Smooth muscle cell (in vitro differentiated cells): ENCODE measurements at regions not wholly inside any gene's neighbourhood (a gene's known extent, or its start where the extent isn't known, plus 50 kb on each side); places are given as distances from the start of the nearest gene placed in this dataset.

Source experiments
- DNase-seq: peaks from one replicate; lab custom pipeline; 2025; ENCODE audit not compliant: unreplicated experiment; lab: John Stamatoyannopoulos, UW
- H2AFZ ChIP-seq: fragments of 200-600 bp; sonication (generic); 2 replicates; pipeline ENCODE4 v1.6.0; 2016; ENCODE audit warnings: antibody characterized with exemption, low read depth, mild to moderate bottlenecking
- H3F3A ChIP-seq: fragments of 200-600 bp; sonication (generic); 2 replicates; pipeline ENCODE4 v1.6.0; 2017; ENCODE audit warnings: antibody characterized with exemption, low read depth
- H3K27ac ChIP-seq: fragments of 200-600 bp; sonication (generic); 2 replicates; pipeline ENCODE4 v1.5.1; 2016; ENCODE audit warnings: low read depth, mild to moderate bottlenecking
- H3K27me3 ChIP-seq: fragments of 200-600 bp; sonication (generic); 2 replicates; pipeline ENCODE4 v1.6.1; 2016; ENCODE audit warnings: low read depth, mild to moderate bottlenecking
- H3K36me3 ChIP-seq: fragments of 200-600 bp; sonication (generic); 2 replicates; pipeline ENCODE4 v1.5.1; 2016; ENCODE audit warnings: low read depth
- H3K4me1 ChIP-seq: fragments of 200-600 bp; sonication (generic); 2 replicates; pipeline ENCODE4 v1.5.1; 2016; ENCODE audit warnings: low read depth
- H3K4me2 ChIP-seq: fragments of 200-600 bp; sonication (generic); 2 replicates; pipeline ENCODE4 v1.6.0; 2016; ENCODE audit warnings: mild to moderate bottlenecking
- H3K4me3 ChIP-seq: fragments of 200-600 bp; sonication (generic); 2 replicates; pipeline ENCODE4 v1.5.1; 2016; ENCODE audit warnings: mild to moderate bottlenecking
- H3K79me2 ChIP-seq: fragments of 200-600 bp; sonication (generic); 2 replicates; pipeline ENCODE4 v1.6.0; 2016; ENCODE audit warnings: low read depth, mild to moderate bottlenecking
- H3K9ac ChIP-seq: fragments of 200-600 bp; sonication (generic); 2 replicates; pipeline ENCODE4 v1.6.0; 2016; ENCODE audit warnings: low read depth
- H3K9me3 ChIP-seq: fragments of 200-600 bp; sonication (generic); replicated peaks from 2 replicates; pipeline ENCODE4 v1.5.1; 2016; ENCODE audit warnings: low read depth
- H4K20me1 ChIP-seq: fragments of 200-600 bp; sonication (generic); 2 replicates; pipeline ENCODE4 v1.6.0; 2016; ENCODE audit warnings: low read depth
- WGBS: methylation state at CpG from one replicate; pipeline ENCODE4 v1.1.7; 2016; ENCODE audit warnings: low lambda C conversion rate; 5-methylcytosine and 5-hydroxymethylcytosine counted together
- TF ChIP-seq, protein P1 (sequence below): fragments of 200-600 bp; sonication (generic); IDR thresholded peaks from 2 replicates; pipeline ENCODE4 v1.5.1; 2017; ENCODE audit warnings: borderline replicate concordance, mild to moderate bottlenecking, antibody characterized with exemption; ENCODE audit not compliant: insufficient read depth, poor library complexity, severe bottlenecking

GRCh38 chr18:45174629-45175136 lies 440.6 kb upstream of the SLC14A2 start:
- Histone ChIP-seq H3K4me3 (no peak overlapping the region), H2AFZ (no peak overlapping the region), H3K79me2 (no peaks in the 10 kb centered on the region), H3K9ac (no peak overlapping the region), H4K20me1 (no peaks in the 10 kb centered on the region), H3K27me3 (no peaks in the 10 kb centered on the region), H3K36me3 (no peaks in the 10 kb centered on the region), H3K27ac (no peak overlapping the region), H3F3A (no peaks in the 10 kb centered on the region), H3K4me2 (no peak overlapping the region), H3K4me1 (no peaks in the 10 kb centered on the region), H3K9me3 (no peaks in the 10 kb centered on the region)
- TF ChIP-seq, protein P1, sequence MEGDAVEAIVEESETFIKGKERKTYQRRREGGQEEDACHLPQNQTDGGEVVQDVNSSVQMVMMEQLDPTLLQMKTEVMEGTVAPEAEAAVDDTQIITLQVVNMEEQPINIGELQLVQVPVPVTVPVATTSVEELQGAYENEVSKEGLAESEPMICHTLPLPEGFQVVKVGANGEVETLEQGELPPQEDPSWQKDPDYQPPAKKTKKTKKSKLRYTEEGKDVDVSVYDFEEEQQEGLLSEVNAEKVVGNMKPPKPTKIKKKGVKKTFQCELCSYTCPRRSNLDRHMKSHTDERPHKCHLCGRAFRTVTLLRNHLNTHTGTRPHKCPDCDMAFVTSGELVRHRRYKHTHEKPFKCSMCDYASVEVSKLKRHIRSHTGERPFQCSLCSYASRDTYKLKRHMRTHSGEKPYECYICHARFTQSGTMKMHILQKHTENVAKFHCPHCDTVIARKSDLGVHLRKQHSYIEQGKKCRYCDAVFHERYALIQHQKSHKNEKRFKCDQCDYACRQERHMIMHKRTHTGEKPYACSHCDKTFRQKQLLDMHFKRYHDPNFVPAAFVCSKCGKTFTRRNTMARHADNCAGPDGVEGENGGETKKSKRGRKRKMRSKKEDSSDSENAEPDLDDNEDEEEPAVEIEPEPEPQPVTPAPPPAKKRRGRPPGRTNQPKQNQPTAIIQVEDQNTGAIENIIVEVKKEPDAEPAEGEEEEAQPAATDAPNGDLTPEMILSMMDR: no peak
- no peak for DNase-seq
- WGBS: 95% methylated on average over 3 of the region's 3 CpGs

DNA sequence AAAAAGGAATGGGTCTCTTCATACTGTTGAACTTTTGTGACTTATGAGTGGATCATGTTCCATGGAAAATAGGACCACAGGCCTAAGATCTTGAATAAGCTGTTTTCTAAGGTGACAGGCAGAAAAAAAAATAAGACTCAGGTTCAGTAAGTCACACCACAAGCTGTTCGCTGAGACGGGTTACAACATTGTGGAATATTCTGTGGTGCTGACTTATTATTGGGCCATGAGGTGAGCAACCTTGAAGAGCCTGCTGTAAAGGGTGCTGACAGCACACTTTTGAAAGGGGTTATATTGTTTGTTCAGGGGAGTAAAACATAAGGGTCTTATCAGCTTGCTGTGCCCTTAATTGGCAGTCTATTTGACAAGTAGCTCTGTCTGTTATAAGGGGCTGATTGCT lies 439.8 kb upstream of the SLC14A2 start:
- TF ChIP-seq, protein P1: no peak
- no peaks in the 10 kb centered on the region for H3K27me3 ChIP-seq
- 89% methylated on average over 2 of the region's 2 CpGs for WGBS
- H3K4me3 ChIP-seq: no peak overlapping the region
- H3K79me2 ChIP-seq: no peaks in the 10 kb centered on the region
- H3F3A ChIP-seq: no peaks in the 10 kb centered on the region
- no peaks in the 10 kb centered on the region for H3K4me1 ChIP-seq
- no peak for DNase-seq
- no peaks in the 10 kb centered on the region for H3K36me3 ChIP-seq
- H4K20me1 ChIP-seq: no peaks in the 10 kb centered on the region
- no peak overlapping the region for H2AFZ ChIP-seq
- no peaks in the 10 kb centered on the region for H3K9me3 ChIP-seq
- H3K27ac ChIP-seq: no peak overlapping the region
- no peak overlapping the region for H3K9ac ChIP-seq
- H3K4me2 ChIP-seq: no peak overlapping the region

- TF ChIP-seq, protein P1: no peak
- no peak overlapping the region for H2AFZ ChIP-seq
Observed at GRCh38 chr18:45186832-45187231, 428.4 kb upstream of the SLC14A2 start.

GRCh38 chr18:45191795-45192194 lies 423.5 kb upstream of the SLC14A2 start:
- no peak overlapping the region for H3K4me3 ChIP-seq
- H3K27me3 ChIP-seq: no peaks in the 10 kb centered on the region
- 96% methylated on average over 1 of the region's 1 CpG for WGBS
- no peaks in the 10 kb centered on the region for H4K20me1 ChIP-seq
- H3F3A ChIP-seq: no peaks in the 10 kb centered on the region
- no peaks in the 10 kb centered on the region for H3K79me2 ChIP-seq
- TF ChIP-seq, protein P1: no peak
- DNase-seq: no peak
- no peak overlapping the region for H3K27ac ChIP-seq
- no peak overlapping the region for H2AFZ ChIP-seq
- no peak overlapping the region for H3K4me2 ChIP-seq
- H3K9ac ChIP-seq: no peak overlapping the region
- H3K9me3 ChIP-seq: no peaks in the 10 kb centered on the region
- no peaks in the 10 kb centered on the region for H3K36me3 ChIP-seq
- H3K4me1 ChIP-seq: no peaks in the 10 kb centered on the region

More at GRCh38 chr18:45186832-45187231, 428.4 kb upstream of the SLC14A2 start:
- DNase-seq: no peak
- Histone ChIP-seq H3K4me3 (no peak overlapping the region), H3K9me3 (no peaks in the 10 kb centered on the region), H4K20me1 (no peaks in the 10 kb centered on the region), H3K36me3 (no peaks in the 10 kb centered on the region), H3F3A (no peaks in the 10 kb centered on the region), H3K9ac (no peak overlapping the region), H3K79me2 (no peaks in the 10 kb centered on the region), H3K4me1 (no peaks in the 10 kb centered on the region), H3K4me2 (no peak overlapping the region), H3K27me3 (no peaks in the 10 kb centered on the region), H3K27ac (no peak overlapping the region)
- WGBS: 40% methylated on average over 3 of the region's 3 CpGs
